T-helper 2 cell treated with Interferon-gamma antibody and Interleukin-4, amounts not matched to agents 5 μg/mL and 100 μg/mL, for 36 hours (primary cell): ENCODE measurements at regions not wholly inside any gene's neighbourhood (a gene's known extent, or its start where the extent isn't known, plus 50 kb on each side); places are given as distances from the start of the nearest gene placed in this dataset.

Experiments
- DNase-seq: peaks from one replicate; pipeline ENCODE4 v3.0.0; 2021; ENCODE audit warnings: low spot score
- H3K27ac Mint-ChIP-seq: one replicate; pipeline ENCODE4 v1.8.0; 2021; ENCODE audit warnings: mild to moderate bottlenecking, mixed read lengths
- H3K27me3 Mint-ChIP-seq: one replicate; pipeline ENCODE4 v1.8.0; 2021; ENCODE audit warnings: low read depth, mixed read lengths
- H3K36me3 Mint-ChIP-seq: one replicate; pipeline ENCODE4 v1.8.0; 2021; ENCODE audit warnings: low read depth, mixed read lengths
- H3K4me1 Mint-ChIP-seq: one replicate; pipeline ENCODE4 v1.8.0; 2021; ENCODE audit warnings: low read depth, mixed read lengths
- H3K4me3 Mint-ChIP-seq: one replicate; pipeline ENCODE4 v1.8.0; 2022; ENCODE audit warnings: mild to moderate bottlenecking, moderate library complexity, mixed read lengths
- H3K9me3 Mint-ChIP-seq: one replicate; pipeline ENCODE4 v1.8.0; 2021; ENCODE audit warnings: mixed read lengths

DNA sequence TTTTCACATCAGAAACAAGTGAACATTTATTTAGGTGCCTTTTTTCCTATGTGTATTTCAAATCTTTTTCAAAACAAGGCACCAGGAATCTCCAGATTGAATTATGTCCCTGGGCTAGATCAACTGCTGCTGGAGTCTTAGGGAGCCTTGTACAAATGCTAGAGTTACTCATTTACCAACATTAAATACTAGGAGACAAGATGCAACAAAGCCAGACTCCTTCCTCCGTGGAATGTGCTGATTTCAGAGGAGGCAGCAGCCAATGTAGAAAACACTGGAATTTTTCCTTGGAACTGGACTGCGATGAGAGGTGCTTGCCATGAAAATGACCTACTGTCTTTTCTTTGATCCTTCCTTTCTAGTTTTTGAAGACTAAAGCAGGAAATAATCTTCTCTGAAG, 1514.7 kb upstream of the MIR17HG start:
- Mint-ChIP-seq H3K9me3 (peaks cover 34% of the 10 kb centered on the region), H3K36me3 (no peaks in the 10 kb centered on the region), H3K4me1 (no peaks in the 10 kb centered on the region), H3K27ac (no peak overlapping the region), H3K4me3 (no peak overlapping the region), H3K27me3 (no peaks in the 10 kb centered on the region)
- DNase-seq, result no peak

DNA sequence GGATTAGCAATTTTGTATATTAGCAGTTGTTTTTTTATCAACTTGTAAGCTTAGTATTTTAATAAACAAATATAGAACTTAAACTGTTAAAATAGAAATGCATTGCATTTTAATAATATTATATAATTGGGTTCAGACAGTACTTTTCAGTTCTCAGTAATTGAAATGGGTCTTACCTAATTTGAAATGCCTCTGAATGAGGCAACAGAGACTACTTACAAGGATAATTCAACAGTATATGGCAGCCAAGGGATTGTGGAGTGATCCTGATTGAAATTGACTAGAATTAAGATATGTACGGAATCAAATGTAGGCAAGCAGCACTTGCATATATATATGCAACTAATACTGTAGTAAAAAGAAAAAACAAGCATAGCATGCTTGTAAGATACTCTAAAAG, 1503.9 kb upstream of the MIR17HG start:
- no peak overlapping the region for H3K27ac Mint-ChIP-seq
- no peaks in the 10 kb centered on the region for H3K4me1 Mint-ChIP-seq
- H3K27me3 Mint-ChIP-seq, result no peaks in the 10 kb centered on the region
- no peak for DNase-seq
- peaks cover 20% of the 10 kb centered on the region for H3K9me3 Mint-ChIP-seq
- H3K4me3 Mint-ChIP-seq, result no peak overlapping the region
- no peaks in the 10 kb centered on the region for H3K36me3 Mint-ChIP-seq

DNA sequence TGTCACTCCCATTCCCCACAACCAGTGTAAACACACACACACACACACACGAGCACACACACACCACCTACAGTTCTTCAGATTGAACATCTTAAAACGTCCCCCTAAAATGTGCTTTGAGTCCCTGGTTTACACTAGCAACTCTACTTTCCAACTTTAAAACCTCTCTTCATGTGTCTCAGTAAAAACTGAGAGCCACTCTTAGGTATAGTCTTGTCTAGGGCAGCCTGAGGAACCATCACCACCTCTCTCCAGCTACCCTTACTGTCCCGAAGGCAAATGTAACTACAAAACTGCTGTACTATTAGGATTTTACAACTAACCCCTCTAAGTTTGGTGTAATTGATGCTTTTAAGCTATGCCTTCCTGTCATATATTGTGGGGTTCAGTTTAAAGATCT, 1501.6 kb upstream of the MIR17HG start:
- Mint-ChIP-seq H3K27me3 (no peaks in the 10 kb centered on the region), H3K4me1 (no peaks in the 10 kb centered on the region), H3K4me3 (no peak overlapping the region), H3K9me3 (peaks cover 23% of the 10 kb centered on the region), H3K27ac (no peak overlapping the region), H3K36me3 (no peaks in the 10 kb centered on the region)
- DNase-seq, result no peak

DNA sequence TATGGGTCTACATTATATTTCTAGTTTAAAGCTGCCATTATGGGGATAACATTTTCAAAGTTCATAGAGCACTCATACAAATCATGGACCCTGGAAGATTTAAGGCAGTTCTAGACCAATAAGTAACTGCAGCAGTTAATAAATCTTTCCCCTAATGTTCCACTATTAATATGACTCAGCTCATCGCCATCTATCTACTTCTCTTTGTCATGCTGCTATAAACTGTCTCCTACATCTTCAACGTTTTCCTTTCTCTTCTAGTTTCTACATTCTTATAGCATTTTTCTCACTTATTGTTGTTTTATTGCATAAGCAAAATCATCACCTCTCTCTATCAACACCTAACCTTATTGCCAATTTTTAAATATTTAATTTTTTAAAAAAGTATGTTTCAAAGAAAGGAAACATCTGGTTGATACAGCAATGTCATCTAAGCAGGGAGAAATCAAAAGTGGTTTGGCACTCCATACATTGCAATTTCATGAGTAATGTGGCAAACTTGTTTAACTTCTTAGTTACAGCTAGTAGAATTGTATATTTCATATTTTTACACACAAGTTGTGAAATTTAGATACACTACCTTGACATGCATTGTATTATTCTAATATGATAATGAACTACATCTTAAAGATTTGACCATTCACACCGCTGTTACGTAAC, 1500.4 kb upstream of the MIR17HG start:
- Mint-ChIP-seq H3K36me3 (no peaks in the 10 kb centered on the region), H3K27ac (no peak overlapping the region), H3K27me3 (no peaks in the 10 kb centered on the region), H3K4me3 (no peak overlapping the region), H3K9me3 (peaks cover 23% of the 10 kb centered on the region), H3K4me1 (no peaks in the 10 kb centered on the region)
- DNase-seq, result no peak

DNA sequence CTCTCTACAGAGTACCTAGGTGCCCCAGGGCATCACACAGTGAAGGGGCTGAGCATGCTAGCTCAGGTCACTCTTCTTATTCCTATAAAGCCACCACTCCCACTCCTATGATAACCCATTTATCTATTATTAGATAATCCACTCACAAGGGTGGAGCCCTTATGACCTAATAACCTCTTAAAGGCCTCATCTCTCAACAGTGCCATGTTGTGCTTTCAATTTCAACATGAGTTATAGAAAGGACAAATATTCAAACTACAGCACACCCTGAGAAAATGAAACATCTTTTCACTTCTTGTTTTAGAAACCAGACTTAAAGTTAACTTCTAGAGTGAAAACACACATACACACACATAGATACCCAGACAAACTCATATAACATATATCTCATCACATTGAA, 1494.9 kb upstream of the MIR17HG start:
- H3K36me3 Mint-ChIP-seq, result no peaks in the 10 kb centered on the region
- no peak overlapping the region for H3K4me3 Mint-ChIP-seq
- no peaks in the 10 kb centered on the region for H3K4me1 Mint-ChIP-seq
- peaks cover 18% of the 10 kb centered on the region for H3K9me3 Mint-ChIP-seq
- DNase-seq, result no peak
- H3K27ac Mint-ChIP-seq, result no peak overlapping the region
- no peaks in the 10 kb centered on the region for H3K27me3 Mint-ChIP-seq

DNA sequence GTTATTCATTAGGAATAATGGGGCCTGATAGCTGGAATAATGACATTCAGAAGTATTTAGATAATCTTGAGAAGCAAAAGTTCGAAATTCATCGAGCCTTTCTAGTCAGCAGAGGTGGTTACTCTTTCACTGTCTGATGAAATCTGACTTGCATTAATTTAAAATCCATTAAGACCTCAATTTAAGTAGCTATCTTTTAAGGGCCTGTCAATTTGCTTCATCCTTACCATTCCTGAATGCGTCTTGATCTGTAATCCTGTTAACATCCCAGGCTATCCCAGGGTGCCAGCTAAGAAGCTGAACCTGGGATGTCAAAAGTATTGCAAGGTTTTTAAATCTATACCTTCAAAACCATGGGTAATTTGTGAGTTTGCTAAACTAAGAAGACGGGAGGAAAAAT, 1491.0 kb upstream of the MIR17HG start:
- H3K4me3 Mint-ChIP-seq, result no peak overlapping the region
- H3K4me1 Mint-ChIP-seq, result no peaks in the 10 kb centered on the region
- H3K27me3 Mint-ChIP-seq, result no peaks in the 10 kb centered on the region
- DNase-seq, result no peak
- H3K27ac Mint-ChIP-seq, result no peak overlapping the region
- peaks cover 20% of the 10 kb centered on the region for H3K9me3 Mint-ChIP-seq
- H3K36me3 Mint-ChIP-seq, result no peaks in the 10 kb centered on the region

DNA sequence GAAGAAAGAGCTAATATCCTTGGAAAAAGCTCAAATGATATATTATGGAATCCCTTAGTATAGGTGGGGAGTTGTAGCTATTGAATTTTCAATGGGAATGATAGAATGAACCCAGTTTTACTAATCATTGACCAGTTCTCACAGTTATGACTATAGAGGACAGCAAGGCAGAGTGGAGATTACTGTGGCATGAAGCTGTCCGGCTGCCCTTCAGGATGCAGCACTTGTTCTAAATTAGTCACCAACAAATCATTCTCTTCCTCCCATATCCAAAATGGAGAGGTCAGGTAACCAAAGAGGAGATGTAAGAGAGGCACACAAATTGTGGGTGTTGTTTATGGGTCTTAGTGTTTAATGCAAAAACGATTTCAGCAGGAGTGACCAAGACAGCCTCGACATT, 1490.0 kb upstream of the MIR17HG start:
- Mint-ChIP-seq H3K9me3 (peaks cover 24% of the 10 kb centered on the region), H3K4me1 (no peaks in the 10 kb centered on the region), H3K27me3 (no peaks in the 10 kb centered on the region), H3K27ac (no peak overlapping the region), H3K36me3 (no peaks in the 10 kb centered on the region), H3K4me3 (no peak overlapping the region)
- no peak for DNase-seq

DNA sequence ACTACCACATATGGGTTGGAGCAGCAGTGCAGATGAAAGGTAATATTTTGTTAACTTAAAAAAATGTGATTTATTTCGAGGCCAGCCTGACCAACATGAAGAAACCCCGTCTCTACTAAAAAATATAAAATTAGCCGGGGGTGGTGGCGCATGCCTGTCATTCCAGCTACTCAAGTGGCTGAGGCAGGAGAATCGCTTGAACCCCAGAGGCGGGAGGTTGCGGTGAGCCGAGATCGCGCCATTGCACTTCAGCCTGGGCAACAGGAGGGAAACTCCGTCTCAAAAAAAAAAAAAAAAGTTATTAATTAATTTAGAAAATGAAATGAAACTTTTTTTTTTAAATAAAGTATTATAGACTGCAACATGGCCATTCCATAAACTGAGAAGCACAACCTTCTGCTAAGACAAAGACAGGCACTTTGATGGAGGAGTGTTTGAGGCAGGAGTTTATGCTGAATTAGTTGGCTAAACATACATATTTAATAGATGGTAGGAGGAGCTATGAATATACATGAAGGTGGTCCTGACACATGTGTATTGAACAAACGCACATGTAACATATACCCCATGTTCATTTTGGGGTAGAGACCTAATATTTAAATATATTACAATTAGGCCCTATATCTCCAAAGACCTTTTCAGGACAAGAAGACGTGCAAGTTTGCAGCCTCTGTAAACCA, 1485.3 kb upstream of the MIR17HG start:
- Mint-ChIP-seq H3K27me3 (no peaks in the 10 kb centered on the region), H3K4me1 (no peaks in the 10 kb centered on the region), H3K9me3 (peaks cover 41% of the 10 kb centered on the region), H3K27ac (no peak overlapping the region), H3K36me3 (no peaks in the 10 kb centered on the region), H3K4me3 (no peak overlapping the region)
- DNase-seq, result no peak

DNA sequence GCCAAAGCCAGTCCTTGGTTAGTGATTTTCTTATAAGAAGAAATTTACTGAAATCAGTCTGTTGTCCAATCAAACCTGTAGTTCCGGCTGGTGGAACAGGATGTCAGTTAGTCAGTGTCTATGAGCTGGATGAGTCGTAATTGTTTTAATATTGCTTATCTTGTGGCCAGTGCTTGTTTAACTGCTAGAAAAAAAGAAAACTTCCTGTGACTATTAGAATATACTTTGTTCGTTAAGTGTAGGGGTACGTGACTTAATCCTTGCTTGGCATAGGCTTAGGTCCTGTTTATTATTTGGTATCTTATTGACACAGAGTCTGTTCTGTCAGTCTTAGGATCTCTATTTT, 1484.8 kb upstream of the MIR17HG start:
- DNase-seq, result no peak
- Mint-ChIP-seq H3K4me3 (no peak overlapping the region), H3K36me3 (no peaks in the 10 kb centered on the region)

DNA sequence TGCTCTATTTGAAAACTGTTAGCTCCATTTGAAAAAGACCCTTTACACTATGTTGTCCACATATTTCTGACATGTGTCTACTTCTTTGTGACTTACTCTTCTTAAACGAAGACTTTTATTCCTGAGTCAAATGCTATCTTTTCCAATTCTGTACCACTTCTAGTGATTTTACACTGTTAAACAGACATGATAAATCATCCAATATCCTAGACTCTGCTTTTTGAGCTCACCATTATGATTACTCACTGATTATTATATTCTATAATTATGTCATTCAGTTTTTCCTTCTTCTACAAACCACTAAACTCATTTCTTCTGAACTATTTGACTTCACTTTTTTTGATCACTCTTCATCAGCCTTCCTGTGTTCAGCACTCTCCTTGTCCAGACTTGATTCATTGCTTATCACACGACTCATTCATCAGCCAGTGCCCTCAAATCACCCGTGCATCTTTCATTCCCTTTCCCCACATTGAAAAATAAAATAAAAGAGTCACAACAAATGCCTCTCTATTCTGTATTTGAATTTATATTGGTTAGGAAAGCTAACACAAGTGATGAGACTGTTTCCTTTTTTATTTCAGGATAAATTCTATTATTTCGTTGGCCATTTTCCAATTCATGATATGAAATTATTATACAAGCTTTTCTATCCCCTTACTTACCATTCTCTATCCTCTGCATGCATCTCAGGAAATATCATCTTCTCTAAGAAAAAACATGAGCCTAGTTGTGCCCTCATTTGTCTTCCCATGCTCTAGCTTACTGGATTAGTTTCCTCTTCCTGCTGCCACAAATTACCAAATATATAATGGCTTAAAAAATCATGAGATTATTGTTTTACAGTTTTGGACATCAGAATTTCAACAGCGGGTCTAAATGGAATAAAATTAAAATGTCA, 1482.1 kb upstream of the MIR17HG start:
- Mint-ChIP-seq H3K4me1 (no peaks in the 10 kb centered on the region), H3K36me3 (no peaks in the 10 kb centered on the region), H3K27me3 (no peaks in the 10 kb centered on the region), H3K4me3 (no peak overlapping the region), H3K9me3 (peaks cover 50% of the 10 kb centered on the region), H3K27ac (no peak overlapping the region)
- no peak for DNase-seq

More for the DNA sequence above, 1484.8 kb upstream of the MIR17HG start:
- Mint-ChIP-seq H3K27me3 (no peaks in the 10 kb centered on the region), H3K27ac (no peak overlapping the region), H3K4me1 (no peaks in the 10 kb centered on the region), H3K9me3 (peaks cover 42% of the 10 kb centered on the region)

DNA sequence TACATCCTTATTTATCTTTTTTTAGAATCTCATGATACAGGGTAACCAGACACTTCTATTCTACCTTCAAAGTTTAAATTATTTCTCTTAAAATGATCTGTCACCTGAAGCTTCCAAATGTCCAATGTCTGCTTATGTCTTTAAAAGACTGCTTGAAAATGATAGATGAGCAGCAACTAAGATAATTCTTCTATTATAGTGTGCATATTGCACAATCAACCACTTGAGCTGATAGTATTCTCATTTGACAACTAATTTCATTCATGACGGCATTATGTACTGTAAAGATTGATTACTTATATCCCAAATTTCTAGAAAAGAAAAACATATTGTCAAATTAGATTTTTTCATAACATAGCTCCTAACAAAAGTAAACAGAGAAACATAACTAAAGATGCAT, 1478.2 kb upstream of the MIR17HG start:
- Mint-ChIP-seq H3K36me3 (no peaks in the 10 kb centered on the region), H3K27me3 (no peaks in the 10 kb centered on the region)

DNA sequence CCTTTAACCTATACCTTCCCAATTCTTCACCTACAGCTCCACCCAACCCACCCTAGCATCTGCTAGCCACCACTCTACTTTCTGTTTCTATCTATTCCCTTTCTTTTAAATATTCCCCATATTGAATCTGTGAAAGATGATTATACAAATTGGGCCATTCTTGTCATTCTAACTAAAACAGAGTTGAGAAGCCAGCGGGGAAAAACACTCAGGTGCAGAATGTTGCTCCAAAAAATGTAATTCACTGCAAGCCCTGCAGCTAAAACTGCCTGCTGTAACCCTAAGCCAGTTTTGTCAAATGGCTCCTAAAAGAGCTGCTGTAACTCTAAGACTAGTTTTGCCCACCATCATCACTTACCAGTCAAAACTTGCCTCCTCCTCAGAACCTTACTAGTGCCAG, 1468.6 kb upstream of the MIR17HG start:
- DNase-seq, result no peak
- H3K36me3 Mint-ChIP-seq, result no peaks in the 10 kb centered on the region
- H3K27me3 Mint-ChIP-seq, result no peaks in the 10 kb centered on the region
- no peak overlapping the region for H3K4me3 Mint-ChIP-seq
- H3K9me3 Mint-ChIP-seq, result peaks cover 25% of the 10 kb centered on the region
- no peak overlapping the region for H3K27ac Mint-ChIP-seq
- no peaks in the 10 kb centered on the region for H3K4me1 Mint-ChIP-seq

More for the DNA sequence above, 1478.2 kb upstream of the MIR17HG start:
- H3K4me3 Mint-ChIP-seq, result no peak overlapping the region
- DNase-seq, result no peak
- no peaks in the 10 kb centered on the region for H3K4me1 Mint-ChIP-seq
- no peak overlapping the region for H3K27ac Mint-ChIP-seq
- H3K9me3 Mint-ChIP-seq, result peaks cover 35% of the 10 kb centered on the region

DNA sequence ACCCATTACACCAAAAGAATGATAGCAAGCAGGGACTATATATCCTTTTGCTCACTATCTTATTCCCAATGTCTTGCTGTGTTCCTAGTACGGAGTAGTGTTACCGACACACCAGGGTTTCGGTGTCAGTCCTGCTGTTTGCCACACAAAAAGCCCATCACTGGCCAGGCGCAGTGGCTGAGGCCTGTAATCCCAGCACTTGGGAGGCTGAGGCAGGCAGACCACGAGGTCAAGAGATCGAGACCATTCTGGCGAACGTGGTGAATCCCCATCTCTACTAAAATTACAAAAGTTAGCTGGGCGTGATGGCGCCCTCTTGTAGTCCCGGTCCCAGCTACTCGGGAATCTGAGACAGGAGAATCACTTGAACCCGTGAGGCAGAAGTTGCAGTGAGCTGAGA, 1467.3 kb upstream of the MIR17HG start:
- H3K4me3 Mint-ChIP-seq, result no peak overlapping the region
- no peaks in the 10 kb centered on the region for H3K36me3 Mint-ChIP-seq
- H3K9me3 Mint-ChIP-seq, result peaks cover 28% of the 10 kb centered on the region
- H3K4me1 Mint-ChIP-seq, result no peaks in the 10 kb centered on the region
- no peak for DNase-seq
- H3K27me3 Mint-ChIP-seq, result no peaks in the 10 kb centered on the region
- H3K27ac Mint-ChIP-seq, result no peak overlapping the region

DNA sequence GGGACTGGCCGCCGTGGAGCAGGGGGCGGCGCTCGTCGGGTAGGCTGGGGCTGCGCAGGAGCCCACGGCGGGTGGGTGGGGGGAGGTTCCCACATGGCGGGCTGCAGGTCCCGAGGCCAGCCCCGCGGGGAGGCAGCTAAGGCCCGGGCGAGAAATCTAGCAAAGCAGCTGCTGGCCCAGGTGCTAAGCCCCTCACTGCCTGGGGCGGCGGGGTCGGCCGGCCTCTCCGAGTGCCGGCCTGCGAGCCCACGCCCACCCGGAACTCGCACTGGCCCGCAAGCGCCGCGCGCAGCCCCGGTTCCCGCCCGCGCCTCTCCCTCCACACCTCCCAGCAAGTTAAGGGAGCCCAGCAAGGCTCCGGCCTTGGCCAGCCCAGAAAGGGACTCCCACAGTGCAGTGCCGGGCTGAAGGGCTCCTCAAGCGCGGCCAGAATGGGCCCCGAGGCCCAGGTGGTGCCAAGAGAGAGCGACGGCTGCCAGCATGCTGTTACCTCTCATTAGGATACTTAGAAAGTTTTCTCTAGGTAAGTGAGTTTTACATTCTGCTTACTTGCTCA, 1463.5 kb upstream of the MIR17HG start:
- no peak for DNase-seq
- Mint-ChIP-seq H3K4me1 (no peaks in the 10 kb centered on the region), H3K4me3 (no peak overlapping the region), H3K9me3 (peaks cover 28% of the 10 kb centered on the region), H3K27me3 (no peaks in the 10 kb centered on the region), H3K36me3 (no peaks in the 10 kb centered on the region), H3K27ac (no peak overlapping the region)
